ENCODE measurements at regions not wholly inside any gene's neighbourhood (a gene's known extent, or its start where the extent isn't known, plus 50 kb on each side); places are given as distances from the start of the nearest gene placed in this dataset.

- TF ChIP-seq CTCF (IDR thresholded peaks at IDR 0.05; ENCODE audit: low read length) = no peak
- no peak for TF ChIP-seq EZH2 (optimal IDR thresholded peaks at IDR 0.05; ENCODE audit: low read depth, low read length)
- no peak for TF ChIP-seq EZH2phosphoT487 (IDR thresholded peaks at IDR 0.05; ENCODE audit: low read length)
These were observed 282.1 kb upstream of the CHD6 start for GRCh38 chr20:41900201-41900691.
